HS-5 (cell line): ENCODE measurements at regions not wholly inside any gene's neighbourhood (a gene's known extent, or its start where the extent isn't known, plus 50 kb on each side); places are given as distances from the start of the nearest gene placed in this dataset.
"Not testable (repeated sequence)": the region's sequence is repeated elsewhere in the genome, so short reads cannot be mapped to it uniquely, and the experiment has no call there.

Experiments
- DNase-seq: peaks from one replicate; pipeline ENCODE4 v3.0.0-alpha.2; 2012; ENCODE audit warnings: low read depth

- DNase-seq: peak; percentile 71
Observed at GRCh38 chr3:78255403-78255802, 1215.5 kb downstream of the ROBO2 start.

- DNase-seq: no peak
Observed at GRCh38 chr3:78256123-78256522, 1216.2 kb downstream of the ROBO2 start.

- DNase-seq: no peak
Observed at GRCh38 chr3:78257951-78258530, 1218.1 kb downstream of the ROBO2 start.

- DNase-seq: peak; percentile 71
Observed at GRCh38 chr3:78258798-78259197, 1218.9 kb downstream of the ROBO2 start.

- DNase-seq: no peak
Observed at GRCh38 chr3:78260388-78260787, 1220.5 kb downstream of the ROBO2 start.

- not testable (repeated sequence) for DNase-seq
Observed at GRCh38 chr3:78266550-78266949, 1226.7 kb downstream of the ROBO2 start.

GRCh38 chr3:78267235-78267634 is 1227.3 kb downstream of the ROBO2 start:
- DNase-seq: no peak

GRCh38 chr3:78268087-78268486 is 1228.2 kb downstream of the ROBO2 start:
- DNase-seq: no peak

GRCh38 chr3:78268716-78269668 is 1229.1 kb downstream of the ROBO2 start:
- DNase-seq: no peak

- DNase-seq: no peak
Observed at GRCh38 chr3:78273326-78273725, 1233.4 kb downstream of the ROBO2 start.

GRCh38 chr3:78274475-78275065 is 1234.7 kb downstream of the ROBO2 start:
- DNase-seq: no peak

- DNase-seq: no peak
Observed at GRCh38 chr3:78275420-78275852, 1235.5 kb downstream of the ROBO2 start.

- no peak for DNase-seq
Observed at GRCh38 chr3:78277220-78277619, 1237.3 kb downstream of the ROBO2 start.

- no peak for DNase-seq
Observed at GRCh38 chr3:78277801-78278200, 1237.9 kb downstream of the ROBO2 start.

GRCh38 chr3:78279091-78279490 is 1239.2 kb downstream of the ROBO2 start:
- DNase-seq: no peak

GRCh38 chr3:78281381-78281780 is 1241.5 kb downstream of the ROBO2 start:
- DNase-seq: no peak

- no peak for DNase-seq
Observed at GRCh38 chr3:78283994-78284393, 1244.1 kb downstream of the ROBO2 start.

- no peak for DNase-seq
Observed at GRCh38 chr3:78285032-78285728, 1245.3 kb downstream of the ROBO2 start.

- no peak for DNase-seq
Observed at GRCh38 chr3:78287085-78287484, 1247.2 kb downstream of the ROBO2 start.

- no peak for DNase-seq
Observed at GRCh38 chr3:78293284-78293683, 1253.4 kb downstream of the ROBO2 start.

- DNase-seq: no peak
Observed at GRCh38 chr3:78304115-78304514, 1264.2 kb downstream of the ROBO2 start.

GRCh38 chr3:78312851-78313250 is 1273.0 kb downstream of the ROBO2 start:
- no peak for DNase-seq
